ENCODE measurements at regions not wholly inside any gene's neighbourhood (a gene's known extent, or its start where the extent isn't known, plus 50 kb on each side); places are given as distances from the start of the nearest gene placed in this dataset.

DNA sequence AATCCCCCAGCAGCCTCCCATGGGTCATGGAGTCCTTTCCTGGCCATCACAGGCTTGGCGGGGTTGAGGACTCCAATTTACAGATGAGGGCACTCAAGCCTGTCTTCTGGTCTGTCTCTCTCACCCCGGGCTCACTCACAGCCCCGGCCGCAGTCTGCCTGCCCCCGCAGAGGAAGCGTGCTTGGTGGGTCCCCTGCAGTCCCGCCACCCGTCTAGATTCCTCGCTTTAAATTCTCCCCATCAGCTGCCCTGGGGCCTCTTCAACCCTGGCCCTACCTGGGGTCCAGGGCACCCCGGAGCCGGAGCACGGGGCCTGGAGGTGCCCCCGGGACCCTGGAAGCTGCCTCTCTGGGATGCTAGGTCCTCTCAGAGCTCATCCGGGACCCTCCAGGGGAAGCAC is 92.9 kb downstream of the ENGASE start:
- Histone ChIP-seq H3K9ac (ENCODE audit: low read depth in 1 of 2, low read length in 2 of 2) (no peak overlapping the region), H3K27me3 (ENCODE audit: control insufficient read depth in 1 of 2, insufficient read depth in 2 of 2, low read length in 2 of 2) (peaks cover 0 to 6% of the 10 kb centered on the region in 2 donors), H3K4me3 (ENCODE audit: low read depth in 1 of 2, low read length in 2 of 2) (no peak overlapping the region), H3K4me1 (ENCODE audit: control insufficient read depth in 1 of 2, insufficient read depth in 2 of 2, low read length in 2 of 2) (no peaks in the 10 kb centered on the region), H3K36me3 (ENCODE audit: control insufficient read depth in 1 of 2, insufficient read depth in 2 of 2, low read length in 2 of 2) (no peaks in the 10 kb centered on the region), H3K27ac (ENCODE audit: low read depth, low read length) (no peak overlapping the region), H3K9me3 (ENCODE audit: control insufficient read depth in 1 of 2, low read length in 2 of 2) (no peaks in the 10 kb centered on the region)

DNA sequence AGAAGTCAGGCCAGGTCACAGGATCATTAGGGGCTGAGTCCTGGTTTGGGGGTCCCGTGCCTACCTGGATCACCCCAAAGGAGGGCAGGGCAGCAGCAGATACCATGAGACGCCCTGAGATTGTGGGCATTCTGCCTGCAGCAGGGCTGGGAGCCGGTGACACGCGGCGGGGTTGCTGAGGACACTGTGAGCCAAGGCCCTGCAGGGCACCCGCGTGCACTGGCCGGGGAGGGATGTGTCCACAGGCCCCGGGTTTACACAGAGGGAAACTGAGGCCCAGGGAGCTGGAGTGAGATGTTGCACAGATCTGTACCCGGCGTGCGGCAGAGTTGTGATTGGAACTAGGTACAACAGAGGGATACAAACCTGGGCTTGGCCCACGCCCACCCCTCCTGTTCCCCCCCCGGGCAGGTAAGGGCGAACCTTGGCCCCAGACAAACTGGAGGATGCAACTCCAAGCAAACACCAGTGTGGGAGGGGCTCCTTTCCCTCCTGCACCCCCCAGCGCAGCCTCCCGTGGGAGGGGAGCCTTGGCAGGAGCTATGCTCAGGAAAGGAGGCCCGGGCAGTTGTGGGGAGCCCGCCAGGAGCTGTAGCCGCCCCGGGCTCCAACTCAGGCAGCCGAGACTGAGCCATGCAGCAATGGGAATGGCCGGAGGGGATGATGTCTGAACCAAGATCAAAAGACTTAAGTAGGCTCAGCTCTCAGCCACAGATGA is 91.3 kb downstream of the ENGASE start:
- H3K36me3 ChIP-seq (ENCODE audit: control insufficient read depth in 1 of 2, insufficient read depth in 2 of 2, low read length in 2 of 2) = no peaks in the 10 kb centered on the region
- no peak overlapping the region for H3K9ac ChIP-seq (ENCODE audit: low read depth in 1 of 2, low read length in 2 of 2)
- peaks cover 0 to 6% of the 10 kb centered on the region in 2 donors for H3K27me3 ChIP-seq (ENCODE audit: control insufficient read depth in 1 of 2, insufficient read depth in 2 of 2, low read length in 2 of 2)
- no peaks in the 10 kb centered on the region for H3K9me3 ChIP-seq (ENCODE audit: control insufficient read depth in 1 of 2, low read length in 2 of 2)
- no peak overlapping the region for H3K27ac ChIP-seq (ENCODE audit: low read depth, low read length)
- H3K4me1 ChIP-seq (ENCODE audit: control insufficient read depth in 1 of 2, insufficient read depth in 2 of 2, low read length in 2 of 2) = no peaks in the 10 kb centered on the region
- no peak overlapping the region for H3K4me3 ChIP-seq (ENCODE audit: low read depth in 1 of 2, low read length in 2 of 2)

DNA sequence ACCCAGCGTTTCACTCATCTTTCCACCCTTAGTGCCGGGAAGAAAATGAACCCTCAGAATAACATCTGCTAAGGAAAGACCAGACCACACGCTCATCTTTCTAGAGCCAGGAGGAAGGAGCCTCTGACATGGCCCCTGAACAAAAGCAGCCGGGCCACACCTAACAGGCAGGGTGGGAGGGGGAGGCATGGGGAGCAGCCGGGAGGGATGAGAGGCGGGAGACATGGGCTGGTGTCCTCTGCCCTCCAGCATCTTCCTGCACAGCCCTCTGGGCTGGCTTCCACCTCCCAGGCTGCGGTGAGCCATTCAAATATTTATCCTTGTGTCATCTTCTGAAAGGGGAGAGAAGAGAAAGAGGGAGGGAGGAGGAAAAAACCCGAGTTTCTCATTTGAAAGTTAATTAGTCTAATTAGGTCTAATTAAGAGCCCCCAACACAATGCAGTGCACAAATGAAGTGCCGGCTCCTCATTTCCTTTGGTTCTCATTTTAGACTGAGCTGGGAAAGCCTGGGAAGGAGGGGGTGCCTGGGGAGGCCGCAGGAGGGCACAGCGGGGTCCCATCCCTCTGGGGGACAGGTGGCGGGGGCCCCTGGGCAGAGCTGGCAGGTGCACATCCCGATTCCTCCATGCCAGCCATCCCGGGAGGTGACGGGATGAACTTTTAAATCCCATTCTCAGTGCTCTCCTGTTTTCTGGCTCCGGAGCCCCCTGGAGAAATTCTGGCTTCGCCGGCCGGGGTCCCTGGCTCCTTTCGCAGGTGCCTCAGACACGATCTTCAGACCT is 90.5 kb downstream of the ENGASE start:
- H3K27ac ChIP-seq (ENCODE audit: low read depth, low read length) = no peak overlapping the region
- no peaks in the 10 kb centered on the region for H3K36me3 ChIP-seq (ENCODE audit: control insufficient read depth in 1 of 2, insufficient read depth in 2 of 2, low read length in 2 of 2)
- H3K4me3 ChIP-seq (ENCODE audit: low read depth in 1 of 2, low read length in 2 of 2) = no peak overlapping the region
- no peaks in the 10 kb centered on the region for H3K9me3 ChIP-seq (ENCODE audit: control insufficient read depth in 1 of 2, low read length in 2 of 2)
- H3K4me1 ChIP-seq (ENCODE audit: control insufficient read depth in 1 of 2, insufficient read depth in 2 of 2, low read length in 2 of 2) = no peaks in the 10 kb centered on the region
- no peak overlapping the region for H3K9ac ChIP-seq (ENCODE audit: low read depth in 1 of 2, low read length in 2 of 2)
- peaks cover 0 to 6% of the 10 kb centered on the region in 2 donors for H3K27me3 ChIP-seq (ENCODE audit: control insufficient read depth in 1 of 2, insufficient read depth in 2 of 2, low read length in 2 of 2)

DNA sequence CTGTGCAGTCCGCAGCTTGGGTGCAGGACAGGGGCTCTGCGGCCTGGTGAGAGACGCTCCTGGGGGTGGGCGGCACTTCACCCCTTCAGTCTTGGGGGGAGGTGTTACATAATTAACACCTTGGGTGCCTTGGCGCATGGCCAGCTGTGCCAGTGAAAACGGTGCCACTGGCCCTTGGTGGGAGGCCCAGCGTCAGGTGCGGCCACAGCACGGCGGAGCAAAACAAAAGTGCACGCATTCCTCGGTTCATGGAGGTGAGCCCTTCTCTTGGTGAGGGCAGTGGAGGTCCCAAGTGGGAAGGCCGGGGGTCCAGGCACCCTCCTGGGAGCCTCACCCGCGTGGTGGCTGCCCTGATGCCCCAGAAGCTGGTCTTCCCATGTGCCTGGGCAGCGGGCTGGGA is 89.8 kb downstream of the ENGASE start:
- peaks cover 0 to 9% of the 10 kb centered on the region in 2 donors for H3K27me3 ChIP-seq (ENCODE audit: control insufficient read depth in 1 of 2, insufficient read depth in 2 of 2, low read length in 2 of 2)
- no peaks in the 10 kb centered on the region for H3K36me3 ChIP-seq (ENCODE audit: control insufficient read depth in 1 of 2, insufficient read depth in 2 of 2, low read length in 2 of 2)
- no peaks in the 10 kb centered on the region for H3K9me3 ChIP-seq (ENCODE audit: control insufficient read depth in 1 of 2, low read length in 2 of 2)
- H3K4me3 ChIP-seq (ENCODE audit: low read depth in 1 of 2, low read length in 2 of 2) = no peak overlapping the region
- no peak overlapping the region for H3K9ac ChIP-seq (ENCODE audit: low read depth in 1 of 2, low read length in 2 of 2)
- no peaks in the 10 kb centered on the region for H3K4me1 ChIP-seq (ENCODE audit: control insufficient read depth in 1 of 2, insufficient read depth in 2 of 2, low read length in 2 of 2)
- no peak overlapping the region for H3K27ac ChIP-seq (ENCODE audit: low read depth, low read length)

DNA sequence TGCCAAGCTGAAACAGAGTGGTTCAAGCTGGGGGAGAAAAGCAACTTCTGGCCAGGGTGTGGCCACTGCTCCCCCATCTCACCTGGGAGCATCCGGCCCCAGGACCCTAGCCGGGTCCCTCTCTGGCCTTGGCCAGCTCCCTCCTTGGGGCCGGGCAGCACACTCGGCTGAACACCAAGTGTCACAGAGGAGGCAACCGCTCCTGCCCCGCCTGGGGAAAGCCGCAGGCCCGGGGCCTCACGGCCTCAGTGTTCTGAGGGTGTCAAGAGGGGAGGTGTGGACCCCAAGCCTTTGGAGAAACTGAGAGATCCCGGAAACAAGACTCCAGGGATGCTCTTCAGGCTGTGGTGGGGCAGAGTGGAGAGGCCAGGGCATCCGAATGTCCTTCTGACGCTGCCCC is 88.4 kb downstream of the ENGASE start:
- Histone ChIP-seq H3K4me3 (ENCODE audit: low read depth in 1 of 2, low read length in 2 of 2) (no peak overlapping the region), H3K36me3 (ENCODE audit: control insufficient read depth in 1 of 2, insufficient read depth in 2 of 2, low read length in 2 of 2) (no peaks in the 10 kb centered on the region), H3K4me1 (ENCODE audit: control insufficient read depth in 1 of 2, insufficient read depth in 2 of 2, low read length in 2 of 2) (no peaks in the 10 kb centered on the region), H3K27ac (ENCODE audit: low read depth, low read length) (no peak overlapping the region), H3K27me3 (ENCODE audit: control insufficient read depth in 1 of 2, insufficient read depth in 2 of 2, low read length in 2 of 2) (peaks cover 0 to 9% of the 10 kb centered on the region in 2 donors), H3K9ac (ENCODE audit: low read depth in 1 of 2, low read length in 2 of 2) (no peak overlapping the region), H3K9me3 (ENCODE audit: control insufficient read depth in 1 of 2, low read length in 2 of 2) (no peaks in the 10 kb centered on the region)

DNA sequence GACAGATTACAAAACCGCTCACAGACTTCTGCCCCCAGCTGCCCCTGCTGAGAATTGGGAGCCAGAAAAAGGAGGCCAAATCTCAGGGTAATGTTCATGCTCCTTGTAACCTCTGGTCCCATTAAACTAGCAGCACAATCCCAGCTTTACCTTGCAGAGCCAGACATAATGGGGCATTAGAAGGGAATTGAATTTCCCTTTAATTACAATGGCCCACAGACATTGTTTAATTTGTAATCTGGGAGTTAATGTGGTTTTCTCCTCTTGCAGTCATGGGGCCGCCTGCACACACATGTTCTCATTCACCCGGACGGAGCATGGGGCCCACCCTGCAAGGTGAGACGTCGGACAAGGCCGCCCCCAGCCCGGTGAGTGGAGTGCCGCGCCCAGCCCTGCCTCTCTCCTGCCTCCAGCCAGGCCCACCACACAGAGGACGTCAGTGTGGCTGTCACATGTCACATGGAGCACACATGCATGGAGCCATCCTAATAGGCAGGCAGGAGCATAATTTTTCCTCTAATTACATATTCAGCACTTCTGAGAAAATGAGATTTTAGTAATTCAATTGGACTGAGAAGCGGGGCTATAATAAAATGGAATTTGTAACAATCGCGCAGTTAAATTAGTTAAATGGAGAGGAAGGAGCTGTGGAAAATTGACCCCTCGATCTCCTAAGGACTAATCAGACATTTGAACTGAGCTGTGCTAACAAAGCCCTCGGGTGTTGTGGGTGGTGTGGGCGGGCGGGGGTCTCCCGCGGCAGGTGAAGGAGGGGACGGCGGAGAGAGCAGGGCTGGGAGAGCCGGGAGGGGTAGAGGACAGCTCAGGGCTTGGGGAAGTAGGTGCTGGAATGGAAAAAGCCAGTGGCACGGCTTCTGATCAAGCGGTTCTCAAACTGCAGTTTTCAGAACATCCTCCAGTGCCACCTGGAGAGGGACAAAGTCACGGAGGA is 87.7 kb downstream of the ENGASE start:
- Histone ChIP-seq H3K27me3 (ENCODE audit: control insufficient read depth in 1 of 2, insufficient read depth in 2 of 2, low read length in 2 of 2) (peaks cover 0 to 9% of the 10 kb centered on the region in 2 donors), H3K4me1 (ENCODE audit: control insufficient read depth in 1 of 2, insufficient read depth in 2 of 2, low read length in 2 of 2) (no peaks in the 10 kb centered on the region), H3K4me3 (ENCODE audit: low read depth in 1 of 2, low read length in 2 of 2) (no peak overlapping the region), H3K9me3 (ENCODE audit: control insufficient read depth in 1 of 2, low read length in 2 of 2) (no peaks in the 10 kb centered on the region), H3K9ac (ENCODE audit: low read depth in 1 of 2, low read length in 2 of 2) (no peak overlapping the region), H3K27ac (ENCODE audit: low read depth, low read length) (no peak overlapping the region), H3K36me3 (ENCODE audit: control insufficient read depth in 1 of 2, insufficient read depth in 2 of 2, low read length in 2 of 2) (no peaks in the 10 kb centered on the region)

DNA sequence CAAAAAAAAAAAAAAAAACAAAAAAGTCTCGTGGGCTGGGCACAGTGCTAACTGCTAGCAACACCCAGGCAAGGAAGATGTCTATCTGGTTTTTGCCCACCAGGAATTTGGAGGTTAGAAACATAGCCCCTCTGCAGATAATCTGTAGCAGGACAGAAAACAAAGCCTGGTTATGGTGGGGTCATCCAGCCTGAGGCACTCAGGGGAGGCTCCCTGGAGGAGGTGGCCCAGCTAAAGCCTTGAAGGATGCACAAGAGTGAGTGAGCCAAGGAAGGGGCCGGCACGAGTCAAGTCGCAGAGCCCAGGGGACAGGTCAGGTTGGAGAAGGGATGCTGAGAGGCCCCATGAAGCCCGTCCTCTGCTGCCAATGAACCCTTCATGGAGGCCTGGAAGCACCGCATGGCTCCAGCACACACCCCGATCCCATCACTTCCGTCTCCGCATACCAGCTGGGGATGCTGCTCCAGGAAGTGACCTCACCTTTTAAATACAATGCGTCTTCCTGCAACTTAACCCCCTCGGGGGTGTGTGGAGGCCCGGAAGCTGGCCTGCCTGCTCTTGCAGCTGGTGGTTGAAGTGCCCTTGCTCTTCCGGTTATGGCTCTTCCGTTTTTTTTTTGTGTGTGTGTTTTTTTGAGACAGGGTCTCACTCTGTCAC is 86.5 kb downstream of the ENGASE start:
- Histone ChIP-seq H3K9me3 (ENCODE audit: control insufficient read depth in 1 of 2, low read length in 2 of 2) (no peaks in the 10 kb centered on the region), H3K27me3 (ENCODE audit: control insufficient read depth in 1 of 2, insufficient read depth in 2 of 2, low read length in 2 of 2) (peaks cover 0 to 9% of the 10 kb centered on the region in 2 donors), H3K27ac (ENCODE audit: low read depth, low read length) (no peak overlapping the region), H3K4me1 (ENCODE audit: control insufficient read depth in 1 of 2, insufficient read depth in 2 of 2, low read length in 2 of 2) (no peaks in the 10 kb centered on the region), H3K4me3 (ENCODE audit: low read depth in 1 of 2, low read length in 2 of 2) (no peak overlapping the region), H3K9ac (ENCODE audit: low read depth in 1 of 2, low read length in 2 of 2) (no peak overlapping the region), H3K36me3 (ENCODE audit: control insufficient read depth in 1 of 2, insufficient read depth in 2 of 2, low read length in 2 of 2) (no peaks in the 10 kb centered on the region)

DNA sequence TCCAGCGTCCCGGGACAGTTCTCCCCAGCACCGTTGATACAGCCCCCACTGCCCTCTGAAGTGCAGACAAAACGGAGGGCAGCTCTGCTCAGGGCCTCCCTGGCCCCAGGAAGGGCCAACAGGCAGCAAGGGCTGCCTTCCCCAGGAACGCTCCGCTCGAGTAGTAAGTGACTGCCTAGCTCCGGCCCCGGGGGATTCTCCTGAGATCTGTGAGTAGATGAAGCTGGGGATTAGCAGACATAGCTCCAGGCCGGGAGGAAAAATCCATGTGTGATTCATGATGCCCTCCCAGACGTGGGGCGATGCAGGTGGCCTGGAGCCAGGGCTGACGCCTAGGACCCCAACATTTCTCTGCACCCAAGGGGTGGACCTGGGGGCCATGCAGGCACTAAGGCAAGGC is 85.3 kb downstream of the ENGASE start:
- H3K4me1 ChIP-seq (ENCODE audit: control insufficient read depth in 1 of 2, insufficient read depth in 2 of 2, low read length in 2 of 2) = no peaks in the 10 kb centered on the region
- H3K9me3 ChIP-seq (ENCODE audit: control insufficient read depth in 1 of 2, low read length in 2 of 2) = no peaks in the 10 kb centered on the region
- peaks cover 0 to 9% of the 10 kb centered on the region in 2 donors for H3K27me3 ChIP-seq (ENCODE audit: control insufficient read depth in 1 of 2, insufficient read depth in 2 of 2, low read length in 2 of 2)
- H3K9ac ChIP-seq (ENCODE audit: low read depth in 1 of 2, low read length in 2 of 2) = no peak overlapping the region
- no peak overlapping the region for H3K27ac ChIP-seq (ENCODE audit: low read depth, low read length)
- H3K36me3 ChIP-seq (ENCODE audit: control insufficient read depth in 1 of 2, insufficient read depth in 2 of 2, low read length in 2 of 2) = no peaks in the 10 kb centered on the region
- H3K4me3 ChIP-seq (ENCODE audit: low read depth in 1 of 2, low read length in 2 of 2) = no peak overlapping the region

DNA sequence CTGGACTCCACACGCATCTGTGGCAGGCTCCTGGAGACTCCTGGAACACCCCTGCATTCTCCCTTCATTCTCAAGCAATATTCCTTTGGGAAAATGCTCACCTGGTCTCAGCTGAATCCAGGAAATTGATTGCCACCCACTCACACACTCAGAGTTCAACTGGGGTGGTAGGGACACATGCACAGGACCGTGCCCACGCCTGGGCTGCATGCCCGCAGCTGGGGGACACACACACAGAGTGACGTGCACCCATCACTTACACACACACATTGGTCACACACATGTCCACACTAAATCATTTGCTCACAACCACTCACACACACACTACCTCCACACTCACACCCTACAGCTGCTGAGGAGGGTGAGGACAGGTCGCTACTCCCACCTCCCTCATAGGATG is 84.8 kb downstream of the ENGASE start:
- Histone ChIP-seq H3K9me3 (ENCODE audit: control insufficient read depth in 1 of 2, low read length in 2 of 2) (no peaks in the 10 kb centered on the region), H3K27ac (ENCODE audit: low read depth, low read length) (no peak overlapping the region), H3K9ac (ENCODE audit: low read depth in 1 of 2, low read length in 2 of 2) (no peak overlapping the region), H3K36me3 (ENCODE audit: control insufficient read depth in 1 of 2, insufficient read depth in 2 of 2, low read length in 2 of 2) (no peaks in the 10 kb centered on the region), H3K4me3 (ENCODE audit: low read depth in 1 of 2, low read length in 2 of 2) (no peak overlapping the region), H3K4me1 (ENCODE audit: control insufficient read depth in 1 of 2, insufficient read depth in 2 of 2, low read length in 2 of 2) (no peaks in the 10 kb centered on the region), H3K27me3 (ENCODE audit: control insufficient read depth in 1 of 2, insufficient read depth in 2 of 2, low read length in 2 of 2) (peaks cover 0 to 7% of the 10 kb centered on the region in 2 donors)

All from duodenal mucosa (tissue), 2 donors.